Neural progenitor cell (in vitro differentiated cells): ENCODE measurements at regions not wholly inside any gene's neighbourhood (a gene's known extent, or its start where the extent isn't known, plus 50 kb on each side); places are given as distances from the start of the nearest gene placed in this dataset.

Source experiments
- DNase-seq: peaks from one replicate; pipeline ENCODE4 v3.0.0-alpha.2; 2016; ENCODE audit warnings: low spot score
- H2AFZ ChIP-seq: fragments of 200-600 bp; sonication (generic); replicated peaks from 2 replicates; pipeline ENCODE4 v1.6.1; 2016; ENCODE audit warnings: antibody characterized with exemption
- H3F3A ChIP-seq: fragments of 200-600 bp; sonication (generic); 2 replicates; pipeline ENCODE4 v1.6.1; 2016; ENCODE audit warnings: antibody characterized with exemption, low read depth
- H3K27ac ChIP-seq: fragments of 200-600 bp; sonication (generic); 2 replicates; pipeline ENCODE4 v1.5.1; 2016; ENCODE audit warnings: mild to moderate bottlenecking
- H3K27me3 ChIP-seq: fragments of 200-600 bp; sonication (generic); 2 replicates; pipeline ENCODE4 v1.6.1; 2016; ENCODE audit warnings: mild to moderate bottlenecking, moderate library complexity
- H3K36me3 ChIP-seq: fragments of 200-600 bp; sonication (generic); 2 replicates; pipeline ENCODE4 v1.5.1; 2016
- H3K4me1 ChIP-seq: fragments of 200-600 bp; sonication (generic); 2 replicates; pipeline ENCODE4 v1.6.1; 2016; ENCODE audit warnings: mixed run types
- H3K4me2 ChIP-seq: fragments of 200-600 bp; sonication (generic); 2 replicates; pipeline ENCODE4 v1.6.1; 2016
- H3K4me3 ChIP-seq: fragments of 200-600 bp; sonication (generic); 2 replicates; pipeline ENCODE4 v1.5.1; 2016
- H3K79me2 ChIP-seq: fragments of 200-600 bp; sonication (generic); 2 replicates; pipeline ENCODE4 v1.6.1; 2016; ENCODE audit warnings: low read depth
- H3K9ac ChIP-seq: fragments of 200-600 bp; sonication (generic); 2 replicates; pipeline ENCODE4 v1.6.1; 2016
- H3K9me3 ChIP-seq: fragments of 200-600 bp; sonication (generic); 2 replicates; pipeline ENCODE4 v1.5.1; 2016; ENCODE audit warnings: low read depth
- H4K20me1 ChIP-seq: fragments of 200-600 bp; sonication (generic); 2 replicates; pipeline ENCODE4 v1.6.1; 2016; ENCODE audit warnings: low read depth
- H3K27ac Mint-ChIP-seq: 3 replicates; pipeline ENCODE4 v1.8.0; 2021; ENCODE audit warnings: mixed read lengths
- H3K27me3 Mint-ChIP-seq: 2 replicates; pipeline ENCODE4 v1.8.0; 2022; ENCODE audit warnings: low read depth, mild to moderate bottlenecking, inconsistent platforms, moderate library complexity, mixed read lengths; ENCODE audit not compliant: insufficient read depth
- H3K36me3 Mint-ChIP-seq: 3 replicates; pipeline ENCODE4 v1.8.0; 2021; ENCODE audit warnings: mixed read lengths
- H3K4me1 Mint-ChIP-seq: 3 replicates; pipeline ENCODE4 v1.8.0; 2021; ENCODE audit warnings: mixed read lengths
- H3K4me3 Mint-ChIP-seq: 3 replicates; pipeline ENCODE4 v1.8.0; 2021; ENCODE audit warnings: mild to moderate bottlenecking, moderate library complexity, mixed read lengths
- H3K9me3 Mint-ChIP-seq: 3 replicates; pipeline ENCODE4 v1.8.0; 2020; ENCODE audit warnings: mixed read lengths
- CTCF ChIP-seq: fragments of 200-600 bp; sonication (generic); IDR thresholded peaks from 2 replicates; pipeline ENCODE4 v1.5.1; 2017; ENCODE audit warnings: antibody characterized with exemption, mild to moderate bottlenecking
- EZH2 ChIP-seq: fragments of 200-600 bp; sonication (generic); IDR thresholded peaks from 2 replicates; pipeline ENCODE4 v1.6.1; 2017; ENCODE audit warnings: antibody characterized with exemption, mild to moderate bottlenecking, moderate library complexity
- EZH2phosphoT487 ChIP-seq: fragments of 200-600 bp; sonication (generic); IDR thresholded peaks from 2 replicates; pipeline ENCODE4 v1.6.1; 2017; ENCODE audit warnings: antibody characterized with exemption

- no peak overlapping the region for H3K4me3 Mint-ChIP-seq
- H3K36me3 Mint-ChIP-seq, result no peaks in the 10 kb centered on the region
- TF ChIP-seq EZH2 (no peak), EZH2phosphoT487 (no peak), CTCF (no peak)
Measured at GRCh38 chr2:145290986-145291385, 771.1 kb upstream of the ZEB2 start.

GRCh38 chr2:145289946-145290345, 770.0 kb upstream of the ZEB2 start:
- Mint-ChIP-seq H3K9me3 (no peaks in the 10 kb centered on the region), H3K36me3 (no peaks in the 10 kb centered on the region), H3K4me1 (peaks cover 12% of the 10 kb centered on the region), H3K27me3 (no peaks in the 10 kb centered on the region), H3K27ac (no peak overlapping the region), H3K4me3 (no peak overlapping the region)
- Histone ChIP-seq H3K79me2 (no peaks in the 10 kb centered on the region), H3K27ac (no peak overlapping the region), H3K9me3 (no peaks in the 10 kb centered on the region), H2AFZ (no peak overlapping the region), H3K4me1 (no peaks in the 10 kb centered on the region), H3K9ac (no peak overlapping the region), H3K4me2 (no peak overlapping the region), H3K4me3 (no peak overlapping the region), H3K27me3 (no peaks in the 10 kb centered on the region), H3K36me3 (no peaks in the 10 kb centered on the region), H3F3A (no peaks in the 10 kb centered on the region), H4K20me1 (no peaks in the 10 kb centered on the region)
- no peak for DNase-seq
- TF ChIP-seq EZH2phosphoT487 (no peak), EZH2 (no peak), CTCF (no peak)

More at GRCh38 chr2:145290986-145291385, 771.1 kb upstream of the ZEB2 start:
- Mint-ChIP-seq H3K4me1 (peaks cover 11% of the 10 kb centered on the region), H3K27me3 (no peaks in the 10 kb centered on the region), H3K9me3 (no peaks in the 10 kb centered on the region), H3K27ac (no peak overlapping the region)
- no peaks in the 10 kb centered on the region for H3K4me1 ChIP-seq
- H3K4me3 ChIP-seq, result no peak overlapping the region
- no peak overlapping the region for H3K27ac ChIP-seq
- H3K79me2 ChIP-seq, result no peaks in the 10 kb centered on the region
- no peak for DNase-seq
- no peak overlapping the region for H2AFZ ChIP-seq
- no peaks in the 10 kb centered on the region for H3F3A ChIP-seq
- H3K9me3 ChIP-seq, result no peaks in the 10 kb centered on the region
- H3K9ac ChIP-seq, result no peak overlapping the region
- no peaks in the 10 kb centered on the region for H3K36me3 ChIP-seq
- no peaks in the 10 kb centered on the region for H4K20me1 ChIP-seq
- no peaks in the 10 kb centered on the region for H3K27me3 ChIP-seq
- H3K4me2 ChIP-seq, result no peak overlapping the region

GRCh38 chr2:145288650-145289496, 769.0 kb upstream of the ZEB2 start:
- Mint-ChIP-seq H3K27ac (no peak overlapping the region), H3K4me1 (peaks cover 12% of the 10 kb centered on the region)

More at GRCh38 chr2:145288650-145289496, 769.0 kb upstream of the ZEB2 start:
- Histone ChIP-seq H2AFZ (no peak overlapping the region), H3K27ac (no peak overlapping the region), H3K9me3 (no peaks in the 10 kb centered on the region), H3K36me3 (no peaks in the 10 kb centered on the region), H4K20me1 (no peaks in the 10 kb centered on the region), H3K27me3 (no peaks in the 10 kb centered on the region), H3K4me1 (no peaks in the 10 kb centered on the region), H3K4me3 (no peak overlapping the region), H3K79me2 (no peaks in the 10 kb centered on the region), H3F3A (no peaks in the 10 kb centered on the region), H3K9ac (no peak overlapping the region), H3K4me2 (no peak overlapping the region)
- no peaks in the 10 kb centered on the region for H3K36me3 Mint-ChIP-seq
- no peak overlapping the region for H3K4me3 Mint-ChIP-seq
- no peak for DNase-seq
- no peaks in the 10 kb centered on the region for H3K9me3 Mint-ChIP-seq
- no peaks in the 10 kb centered on the region for H3K27me3 Mint-ChIP-seq
- TF ChIP-seq EZH2phosphoT487 (no peak), CTCF (no peak), EZH2 (no peak)
